HG03342 (cell line): ENCODE measurements at regions not wholly inside any gene's neighbourhood (a gene's known extent, or its start where the extent isn't known, plus 50 kb on each side); places are given as distances from the start of the nearest gene placed in this dataset.
"Not testable (repeated sequence)": the region's sequence is repeated elsewhere in the genome, so short reads cannot be mapped to it uniquely, and the experiment has no call there.

Experiments
- ATAC-seq: cut with Tn5 transposase; IDR thresholded peaks from one replicate; pipeline ENCODE4 v1.9.1; 2021; ENCODE audit warnings: mild to moderate bottlenecking, moderate library complexity; ENCODE audit not compliant: unreplicated experiment

DNA sequence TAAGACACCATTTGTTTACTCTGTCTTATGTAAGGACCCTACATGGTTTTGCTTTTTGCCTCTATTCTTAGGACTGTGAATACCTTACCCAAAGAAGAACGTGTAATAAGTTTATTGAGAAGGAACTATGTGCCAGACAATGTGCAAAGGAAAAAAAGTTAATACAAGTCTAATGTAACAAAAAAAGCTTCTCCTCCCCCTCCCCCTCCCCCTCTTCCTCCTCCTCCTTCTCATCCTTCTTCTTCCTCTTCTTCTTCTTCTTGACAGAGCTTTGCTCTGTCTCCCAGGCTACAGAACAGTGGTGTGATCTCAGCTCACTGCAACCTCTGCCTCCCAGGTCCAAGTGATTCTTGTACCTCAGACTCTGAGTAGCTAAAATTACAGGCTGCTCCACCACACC is 50.9 kb upstream of the MITF start:
- no peak for ATAC-seq

DNA sequence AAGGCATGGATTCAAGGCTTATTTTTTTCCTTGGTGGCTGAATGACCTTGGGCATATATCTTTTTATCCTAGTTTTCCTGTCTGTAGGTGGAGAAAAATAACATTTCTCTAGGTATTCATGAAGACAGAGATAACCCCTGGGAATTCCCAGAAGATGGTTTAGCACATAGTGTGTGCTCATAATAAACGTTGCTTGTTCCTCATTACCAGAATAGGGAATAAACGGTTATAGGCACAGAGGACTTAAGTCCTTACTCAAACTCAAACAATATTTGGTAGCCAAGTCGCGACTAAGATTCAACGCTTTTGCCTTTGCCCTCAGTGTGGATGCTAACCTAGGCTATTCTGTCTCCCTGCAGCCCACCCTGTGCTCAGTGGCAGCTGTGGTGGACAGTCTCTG is 51.6 kb upstream of the MITF start:
- no peak for ATAC-seq

DNA sequence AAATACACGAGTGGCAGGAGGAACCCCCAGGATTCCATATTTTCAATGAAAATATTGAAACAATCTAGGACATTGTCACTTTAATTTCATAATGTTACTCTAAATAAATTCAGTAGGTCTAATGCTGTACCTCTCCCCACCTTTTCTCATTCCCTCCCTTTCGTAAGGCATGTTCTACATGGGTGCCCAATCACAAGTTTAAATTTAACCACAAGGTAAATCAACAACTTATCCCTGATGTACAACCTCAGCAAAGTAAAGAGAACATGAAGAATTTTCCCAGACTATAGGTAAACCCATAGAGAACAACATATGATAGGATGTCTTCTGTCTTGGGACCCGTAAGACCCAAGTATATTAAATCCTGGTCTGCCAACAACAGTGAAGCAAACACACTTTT is 53.2 kb upstream of the MITF start:
- no peak for ATAC-seq

DNA sequence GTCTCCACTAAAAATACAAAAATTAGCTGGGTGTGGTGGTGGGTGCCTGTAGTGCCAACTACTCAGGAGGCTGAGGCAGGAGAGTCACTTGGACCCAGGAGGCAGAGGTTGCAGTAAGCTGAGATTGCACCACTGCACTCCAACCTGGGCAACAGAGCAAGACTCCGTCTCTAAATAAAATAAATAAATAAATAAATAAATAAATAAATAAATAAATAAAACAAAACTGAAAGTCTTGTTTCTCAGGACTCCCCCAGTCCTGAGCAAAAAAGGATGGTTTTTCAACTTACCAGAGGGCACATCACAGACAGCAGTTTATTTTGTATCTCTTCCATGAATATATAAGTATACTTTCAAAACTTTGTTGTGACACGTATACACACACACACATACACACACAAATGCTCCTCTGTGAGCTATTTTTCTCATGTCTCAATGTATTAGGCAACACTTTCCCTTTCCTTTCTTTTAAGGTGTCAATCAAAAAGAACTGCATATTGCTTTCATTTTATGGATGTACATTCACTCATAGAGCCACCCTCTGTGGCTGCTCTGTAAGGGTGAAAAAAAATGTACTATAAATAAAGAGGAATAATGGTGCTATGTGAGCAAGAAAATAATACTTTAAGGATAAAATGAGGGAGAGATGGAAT is 54.8 kb upstream of the MITF start:
- no peak for ATAC-seq

DNA sequence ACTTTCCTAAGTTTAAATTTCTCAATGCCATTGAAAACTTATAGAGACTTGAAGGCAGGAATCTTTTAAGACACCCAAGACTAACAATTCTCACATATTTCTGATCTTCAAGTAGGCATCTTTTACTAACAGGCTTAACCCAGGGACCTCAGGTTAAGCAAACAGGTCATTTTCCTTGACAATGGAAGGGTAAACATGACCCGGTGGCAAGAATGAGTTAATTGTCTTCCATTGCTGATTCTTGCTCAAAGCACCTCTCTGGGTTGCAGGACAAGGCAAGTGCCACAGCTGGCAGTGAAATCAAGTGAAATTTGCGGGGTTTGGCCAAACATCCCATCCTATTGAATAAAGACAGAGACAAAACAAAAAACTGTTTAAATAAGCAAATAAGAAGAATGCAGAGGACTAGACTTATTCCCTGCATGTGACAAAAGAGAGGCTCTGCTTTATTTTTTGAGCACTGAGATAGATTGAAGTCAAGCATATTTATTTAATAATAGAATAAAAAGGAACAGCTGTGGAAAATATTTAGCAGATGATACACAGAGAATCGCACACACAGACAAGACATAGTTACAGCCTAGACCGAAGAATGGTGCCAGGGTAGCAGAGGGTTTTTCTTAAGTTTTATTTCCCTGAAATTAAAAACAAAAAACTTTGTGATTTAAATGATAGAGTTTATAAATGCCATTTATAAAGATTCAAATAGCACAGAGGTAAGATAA is 56.0 kb upstream of the MITF start:
- ATAC-seq: no peak

DNA sequence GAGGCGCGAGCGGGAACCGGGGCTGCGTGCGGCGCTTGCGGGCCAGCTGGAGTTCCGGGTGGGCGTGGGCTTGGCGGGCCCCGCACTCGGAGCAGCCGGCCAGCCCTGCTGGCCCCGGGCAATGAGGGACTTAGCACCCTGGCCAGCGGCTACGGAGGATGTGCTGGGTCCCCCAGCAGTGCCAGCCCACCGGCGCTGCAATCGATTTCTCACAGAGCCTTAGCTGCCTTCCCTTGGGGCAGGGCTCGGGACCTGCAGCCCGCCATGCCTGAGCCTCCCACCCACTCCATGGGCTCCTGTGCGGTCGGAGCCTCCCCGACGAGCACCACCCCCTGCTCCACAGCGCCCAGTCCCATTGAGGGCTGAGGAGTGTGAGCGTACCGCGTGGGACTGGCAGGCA is 61.8 kb upstream of the MITF start:
- ATAC-seq: not testable (repeated sequence)

DNA sequence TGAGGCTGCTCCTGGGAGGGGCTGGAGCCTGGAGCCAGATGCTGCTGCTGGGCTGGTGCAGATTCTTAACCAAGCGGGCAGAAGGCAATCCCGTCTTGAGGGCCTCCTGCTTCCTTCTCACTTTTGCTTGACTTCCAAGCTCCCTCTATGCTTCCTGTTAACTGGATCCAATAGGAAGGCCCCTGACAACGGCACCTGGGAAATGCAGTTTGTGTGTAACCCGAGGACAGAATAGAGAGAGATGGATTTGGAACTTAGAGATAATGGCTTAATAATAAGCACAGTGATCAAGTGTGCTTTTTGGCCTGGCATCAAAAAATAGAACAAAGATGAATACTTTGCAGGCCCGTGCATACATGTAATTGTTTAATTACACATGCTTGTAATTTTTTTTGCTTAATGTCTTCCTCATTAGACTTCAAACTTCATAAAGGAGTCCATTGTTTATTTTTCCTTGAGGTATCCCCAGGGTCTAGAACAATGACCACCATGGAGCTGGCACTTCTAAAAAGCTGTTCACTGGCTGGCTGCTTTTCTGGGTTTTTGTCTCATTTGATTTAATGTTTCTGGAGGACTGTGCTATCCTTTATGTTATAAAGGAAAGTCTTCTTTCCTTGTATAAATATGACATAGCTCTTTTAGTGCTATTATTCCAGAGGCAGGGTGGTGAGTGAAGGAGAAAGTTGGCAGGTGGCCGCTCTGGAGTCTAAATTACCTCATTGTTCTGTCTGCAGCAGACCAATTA is 63.3 kb upstream of the MITF start:
- ATAC-seq: no peak

DNA sequence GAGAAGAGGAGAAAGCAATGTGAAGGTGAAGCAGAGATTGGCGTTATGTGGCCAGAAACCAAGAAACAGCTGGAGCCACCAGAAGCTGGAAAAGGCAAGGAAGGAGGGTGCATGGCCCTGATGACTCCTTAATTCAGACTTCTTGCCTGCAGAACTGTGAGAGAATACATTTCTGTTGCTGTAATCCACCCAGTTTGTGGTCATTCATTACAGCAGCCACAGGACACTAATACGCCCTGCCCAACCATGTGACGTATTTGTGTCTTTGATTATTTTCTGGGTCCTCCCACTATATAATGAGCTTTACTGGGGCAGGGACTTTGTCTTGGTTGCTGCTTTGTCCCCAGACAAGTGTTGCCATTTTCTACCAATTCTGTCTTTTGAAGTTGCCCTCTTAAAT is 64.5 kb upstream of the MITF start:
- ATAC-seq: no peak

DNA sequence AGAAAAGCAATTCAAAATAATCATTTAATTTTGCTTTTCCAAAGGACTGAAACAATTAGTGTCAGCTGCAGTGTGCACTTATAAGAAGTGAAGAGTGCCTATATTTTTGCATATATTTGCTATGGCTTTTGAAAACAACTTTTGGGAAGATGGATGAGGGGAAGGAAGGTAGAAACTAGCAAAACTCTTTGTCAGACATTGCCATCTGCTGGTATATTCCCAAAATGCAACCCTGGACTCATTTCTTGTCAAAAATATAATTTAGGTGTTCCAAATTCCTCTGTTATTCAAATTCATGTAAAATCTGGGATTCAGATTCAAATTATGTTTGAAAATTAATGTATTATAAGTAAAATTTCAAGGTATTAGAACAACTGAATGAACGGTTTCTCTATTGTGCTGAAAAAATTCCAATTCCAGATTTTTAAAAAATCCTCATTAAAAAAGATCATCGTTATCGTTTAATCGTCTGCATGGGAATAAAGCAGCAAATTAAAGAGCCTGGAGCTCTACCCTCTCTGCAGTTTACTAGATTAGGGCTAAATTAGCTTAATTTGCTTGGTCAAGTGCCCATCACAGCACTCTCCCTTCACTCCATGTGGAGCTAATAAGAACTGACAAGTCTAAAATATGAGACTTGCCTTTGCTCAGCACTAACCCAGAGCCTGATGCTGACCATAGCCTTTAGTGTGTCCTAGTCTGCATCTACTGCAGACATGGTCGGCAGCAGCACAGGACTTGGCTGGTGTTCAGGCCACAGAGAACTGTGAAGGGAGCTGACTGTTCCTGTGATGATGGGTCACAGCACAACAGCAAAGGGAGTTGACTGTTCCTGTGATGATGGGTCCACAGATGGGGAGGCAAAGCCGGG is 67.9 kb upstream of the MITF start:
- ATAC-seq: no peak

DNA sequence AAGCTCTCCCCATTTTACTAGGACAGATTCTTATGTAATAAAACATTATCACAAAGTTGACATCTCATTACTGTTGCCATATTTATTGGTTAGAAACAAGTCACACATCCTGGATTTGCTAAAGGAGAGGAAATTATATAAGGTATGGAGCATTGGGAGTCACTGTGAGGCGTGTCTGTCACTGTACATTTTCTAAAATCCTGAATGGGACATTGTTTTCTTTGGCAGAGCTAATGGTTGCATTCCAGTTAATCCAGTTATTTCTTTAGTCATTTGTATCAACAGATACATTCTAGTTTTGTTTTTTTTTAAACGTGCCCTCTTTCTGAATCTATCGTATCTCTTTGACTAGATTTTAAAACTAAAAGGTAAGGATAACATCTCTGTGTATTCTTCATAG is 70.2 kb upstream of the MITF start:
- no peak for ATAC-seq

DNA sequence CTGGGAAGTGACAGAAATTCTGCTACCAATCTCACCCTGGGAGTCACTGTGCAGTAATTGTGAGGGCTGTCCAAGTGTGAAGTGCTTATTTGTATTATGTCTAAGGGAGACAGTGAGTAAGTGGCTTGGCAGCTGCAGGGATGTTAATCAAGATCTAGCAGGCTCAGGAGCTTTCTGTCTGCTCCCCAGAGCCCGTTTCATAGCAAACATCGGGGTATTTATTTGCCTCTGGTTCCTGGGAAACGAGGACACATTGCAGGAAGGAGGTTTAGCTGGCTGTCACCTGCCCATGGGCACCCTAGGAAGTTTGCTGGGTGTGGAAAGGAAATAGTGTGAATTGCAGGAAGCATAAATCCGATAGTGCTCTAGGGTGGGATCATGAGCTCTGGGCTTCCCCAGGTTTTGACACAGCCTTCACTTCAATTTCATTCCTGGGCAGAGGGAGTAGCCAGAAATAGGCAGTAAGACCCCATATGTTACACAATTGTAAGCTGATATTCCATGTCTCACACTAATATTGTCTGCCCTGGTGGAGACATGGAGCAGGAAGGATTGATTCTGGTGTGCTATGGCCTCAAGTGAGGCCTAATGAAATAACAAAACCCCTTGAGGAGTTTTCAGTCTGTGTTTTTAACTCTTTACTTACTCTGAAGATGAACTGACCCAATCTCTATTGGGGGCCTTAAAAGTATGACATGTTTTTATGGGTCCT is 74.1 kb upstream of the MITF start:
- ATAC-seq: no peak

DNA sequence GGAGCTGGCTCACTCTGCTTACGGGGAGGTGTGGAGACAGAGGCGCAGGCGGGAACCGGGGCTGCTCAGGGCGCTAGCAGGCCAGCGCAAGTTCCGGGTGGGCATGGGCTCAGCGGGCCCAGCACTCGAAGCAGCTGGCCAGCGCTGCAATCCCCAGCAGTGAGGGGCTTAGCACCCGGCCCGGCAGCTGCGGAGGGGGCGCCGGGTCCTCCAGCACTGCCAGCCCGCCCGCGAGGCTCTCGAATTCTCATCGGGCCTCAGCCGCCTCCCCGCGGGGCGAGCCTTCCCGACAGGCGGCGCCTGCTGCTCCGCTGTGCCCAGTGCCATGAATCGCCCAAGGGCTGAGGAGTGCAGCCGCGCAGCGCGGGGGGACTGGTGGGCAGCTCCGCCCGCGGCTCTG is 78.6 kb upstream of the MITF start:
- no peak for ATAC-seq

DNA sequence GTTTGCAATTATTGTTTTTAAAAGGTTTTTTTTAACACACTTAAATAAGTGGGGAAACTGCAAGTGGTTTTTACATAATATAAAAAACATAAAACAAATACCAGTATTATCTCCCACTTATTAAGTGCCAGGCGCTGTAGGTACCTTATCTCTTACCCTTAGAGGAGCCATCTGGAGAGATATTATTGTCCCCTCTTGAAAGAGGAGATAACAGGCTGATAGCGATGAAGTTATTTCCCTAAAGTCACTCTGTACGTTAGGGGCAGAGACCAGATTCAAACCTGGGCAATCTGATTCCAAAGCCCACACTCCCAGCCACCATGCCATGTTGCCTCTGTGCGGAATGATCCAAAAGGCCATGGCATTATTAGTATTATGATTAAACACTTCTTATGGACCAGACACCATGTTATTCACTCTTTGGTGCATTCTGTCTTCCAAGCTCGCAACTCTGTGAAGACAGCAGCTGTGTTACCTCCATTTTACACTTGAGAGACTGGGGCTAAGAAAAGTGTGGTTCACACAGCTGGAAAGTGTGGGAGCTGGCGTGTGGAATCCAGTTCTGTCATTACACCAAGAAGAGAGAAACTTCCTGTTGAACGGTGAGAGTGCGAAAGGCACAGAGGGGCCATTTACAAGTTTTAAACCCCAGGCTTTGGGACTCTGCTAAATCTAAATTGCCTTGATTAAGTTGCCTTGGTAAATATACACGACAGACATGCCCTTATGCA is 79.9 kb upstream of the MITF start:
- no peak for ATAC-seq

DNA sequence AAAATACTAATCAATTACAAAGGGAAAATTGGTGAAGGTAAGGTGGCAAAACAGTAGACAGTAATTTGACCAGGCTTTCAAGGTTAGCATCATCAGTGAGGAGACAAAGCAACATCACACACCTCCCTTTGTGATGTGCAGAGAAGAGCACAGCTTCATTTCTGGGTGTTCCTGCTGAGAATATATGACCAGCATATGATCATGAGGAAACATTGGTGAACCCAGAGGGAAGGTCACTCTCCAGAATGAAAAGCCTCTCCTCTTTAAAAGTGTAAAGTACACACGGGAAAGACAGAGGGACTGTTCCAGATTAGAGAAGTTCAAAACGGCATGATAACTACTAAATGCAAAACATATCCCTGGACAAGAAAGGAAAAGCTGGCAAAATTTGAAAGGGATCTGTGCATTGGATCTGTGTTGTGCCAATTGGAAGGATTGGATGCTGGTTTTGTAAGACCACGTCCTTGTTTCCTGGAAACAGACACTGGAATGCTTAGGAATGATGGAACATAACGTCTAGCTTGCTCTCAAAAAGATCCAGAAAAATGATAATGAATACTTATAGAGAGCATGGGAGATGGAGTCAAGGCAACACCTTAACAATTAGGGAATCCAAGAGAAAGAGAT is 80.6 kb upstream of the MITF start:
- no peak for ATAC-seq

DNA sequence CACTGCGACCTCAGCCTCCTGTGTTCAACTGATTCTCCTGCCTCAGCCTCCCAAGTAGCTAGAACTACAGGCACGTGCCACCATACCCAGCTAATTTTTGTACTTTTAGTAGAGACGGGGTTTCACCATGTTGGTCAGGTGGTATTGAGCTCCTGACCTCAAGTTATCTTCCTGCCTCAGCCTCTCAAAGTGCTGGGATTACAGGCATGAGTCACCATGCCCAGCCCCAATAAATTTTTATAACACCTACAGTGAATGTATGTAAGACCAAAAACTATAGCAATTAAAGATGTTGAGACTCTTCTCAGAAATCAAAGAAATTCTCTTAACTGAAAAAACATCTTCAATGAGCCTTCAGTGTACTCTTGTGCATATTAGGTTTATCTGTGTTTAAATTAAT is 82.2 kb upstream of the MITF start:
- not testable (repeated sequence) for ATAC-seq

DNA sequence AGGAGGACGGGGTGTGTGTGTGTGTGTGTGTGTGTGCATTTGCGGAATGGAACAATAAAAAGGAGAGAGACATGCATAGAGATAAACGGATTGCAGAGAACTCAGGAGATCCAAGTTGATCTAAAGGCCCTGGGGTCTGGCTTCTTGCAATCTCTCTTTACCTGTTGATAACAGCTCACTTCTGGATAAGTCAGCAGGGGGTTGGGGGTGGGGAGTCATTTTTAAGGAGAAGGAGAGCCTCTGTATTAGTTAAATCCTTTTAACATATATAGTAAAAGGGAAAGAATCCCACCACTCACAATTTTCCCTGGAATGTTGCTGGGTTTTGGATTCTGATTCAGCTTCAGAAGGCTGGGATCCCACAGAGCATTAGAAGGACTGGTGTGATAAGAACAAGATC is 87.5 kb upstream of the MITF start:
- ATAC-seq: no peak

DNA sequence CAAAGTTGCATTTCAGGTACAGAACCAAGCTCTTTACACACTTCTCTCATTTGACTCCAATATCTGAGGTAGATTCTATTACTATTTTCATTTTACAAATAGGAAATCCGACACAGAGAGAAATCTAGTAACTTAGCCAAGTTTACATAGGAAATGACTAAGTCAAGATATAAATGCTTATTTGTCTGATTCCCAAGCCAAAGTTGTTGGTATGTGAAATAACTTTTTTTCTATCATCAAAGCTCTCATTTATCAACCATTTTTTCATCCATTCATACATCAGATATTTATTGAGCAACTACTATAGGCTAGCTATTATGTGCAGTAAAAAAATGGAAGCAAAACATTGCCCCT is 89.2 kb upstream of the MITF start:
- no peak for ATAC-seq

DNA sequence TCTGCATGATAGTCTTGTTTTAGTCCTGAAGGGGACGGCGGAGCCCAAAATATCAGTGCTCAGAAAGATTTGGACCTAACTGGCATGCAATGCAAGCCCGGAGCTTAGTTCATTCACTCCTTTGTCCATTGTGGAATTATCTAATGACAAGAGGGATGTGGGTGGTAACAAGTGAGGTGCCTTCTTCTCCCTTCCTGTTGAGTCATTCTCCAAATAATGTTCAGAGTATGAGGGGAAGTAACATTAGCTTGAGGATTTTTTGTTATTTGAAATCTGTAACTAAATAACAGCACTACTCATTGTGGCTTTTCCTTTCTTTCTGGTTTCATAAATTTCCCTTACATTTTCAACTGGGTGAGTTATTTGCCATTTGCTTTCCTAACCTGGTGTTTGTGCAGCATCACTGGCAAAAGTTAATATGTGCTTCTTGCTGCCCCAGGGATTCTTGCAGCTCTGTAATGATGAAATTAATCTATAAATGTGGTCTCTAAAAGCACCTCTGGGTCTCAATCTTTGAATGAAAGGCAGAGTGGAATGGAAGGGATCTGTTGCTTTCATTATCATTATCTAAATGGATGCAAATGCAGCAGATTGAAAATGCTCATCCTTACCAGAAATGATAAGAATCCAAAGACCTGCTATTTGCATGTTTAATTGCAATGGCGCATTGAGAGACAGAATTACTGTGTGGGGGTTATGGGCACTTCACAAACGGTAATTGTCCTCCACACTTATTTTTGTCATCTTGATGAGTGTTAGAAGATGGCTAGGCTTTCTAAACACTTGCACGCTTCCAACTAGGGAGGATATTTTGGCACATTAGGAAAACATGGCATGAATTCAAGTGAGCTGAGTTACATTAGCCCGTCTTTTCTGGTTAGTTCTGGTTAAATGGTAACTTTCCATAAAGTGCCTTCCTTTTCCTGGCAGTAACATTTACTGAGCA is 89.9 kb upstream of the MITF start:
- ATAC-seq: no peak
